Body of pancreas (tissue), 4 donors: ENCODE measurements at regions not wholly inside any gene's neighbourhood (a gene's known extent, or its start where the extent isn't known, plus 50 kb on each side); places are given as distances from the start of the nearest gene placed in this dataset.
"Not testable (repeated sequence)": the region's sequence is repeated elsewhere in the genome, so short reads cannot be mapped to it uniquely, and the experiment has no call there.

Experiments
- ATAC-seq: fragments of 150-250 bp; one replicate; pipeline ENCODE4 v1.9.1; 2016
- DNase-seq, 4 donors: peaks; one replicate each; pipeline ENCODE4 v3.0.0-alpha.2; 2019
- H3K27ac ChIP-seq, 4 donors: fragments of 200-600 bp; sonication (generic); 1 replicate in 3 of 4; 2 replicates in 1 of 4; pipeline versions ENCODE4 v1.5.1 to v1.6.1; 2016 to 2019; ENCODE audit warnings: mild to moderate bottlenecking in 1 of 4, mixed read lengths in 1 of 4, moderate library complexity in 1 of 4
- H3K27me3 ChIP-seq, 2 donors: fragments of 200-600 bp; sonication (generic); one replicate each; pipeline ENCODE4 v1.6.0; 2016; ENCODE audit warnings: mild to moderate bottlenecking in 1 of 2
- H3K36me3 ChIP-seq, 2 donors: fragments of 200-600 bp; sonication (generic); replicated peaks in 1 of 2; 2 replicates each; pipeline ENCODE4 v1.5.1; 2016; ENCODE audit warnings: low read depth in 2 of 2; ENCODE audit not compliant: insufficient read depth in 1 of 2
- H3K4me1 ChIP-seq: fragments of 200-600 bp; sonication (generic); one replicate; pipeline ENCODE4 v1.6.0; 2016
- H3K4me3 ChIP-seq, 2 donors: fragments of 200-600 bp; sonication (generic); 1 replicate in 1 of 2; 2 replicates in 1 of 2; pipeline ENCODE4 v1.5.1; 2016 to 2019
- H3K9me3 ChIP-seq, 3 donors: fragments of 200-600 bp; sonication (generic); 1 replicate in 2 of 3; 2 replicates in 1 of 3; pipeline ENCODE4 v1.5.1; 2016
- CTCF ChIP-seq, 7 experiments: fragments of 450-650 bp in 4 of 7; fragments of 200-600 bp in 3 of 7; sonication (generic) in 3 of 7; IDR thresholded peaks; one replicate each; pipeline ENCODE4 v1.5.1; 2016 to 2019; ENCODE audit warnings: antibody characterized with exemption in 7 of 7
- POLR2A ChIP-seq, 3 donors: fragments of 450-650 bp; IDR thresholded peaks; one replicate each; pipeline ENCODE4 v1.6.1; 2016; ENCODE audit warnings: antibody characterized with exemption in 3 of 3, mild to moderate bottlenecking in 2 of 3
- WGBS, 2 donors: methylation state at CpG; one replicate each; pipeline ENCODE4 v1.1.5; 2017; 5-methylcytosine and 5-hydroxymethylcytosine counted together
- intact Hi-C: fragments of 100-400 bp; cut with DNase I; formaldehyde crosslinking; loops from one replicate; pipeline ENCODE4 v1.15.1; 2023

GRCh38 chr6:112525749-112526148, 178.6 kb downstream of the RFPL4B start:
- no peak for TF ChIP-seq POLR2A (IDR thresholded peaks at IDR 0.05)
- no peak for TF ChIP-seq CTCF (IDR thresholded peaks at IDR 0.05)
- no peaks in the 10 kb centered on the region for H3K27me3 ChIP-seq
- H3K36me3 ChIP-seq: no peaks in the 10 kb centered on the region
- no peak for DNase-seq
- WGBS, 2 donors: 96 to 97% methylated on average over 1 of the region's 1 CpG
- no peaks in the 10 kb centered on the region for H3K9me3 ChIP-seq
- intact Hi-C loops: no loop called here
- no peaks in the 10 kb centered on the region for H3K4me1 ChIP-seq
- H3K4me3 ChIP-seq: no peak overlapping the region
- no peak for ATAC-seq
- no peak overlapping the region for H3K27ac ChIP-seq

GRCh38 chr6:112526594-112526993, 179.5 kb downstream of the RFPL4B start:
- ATAC-seq: no peak
- H3K27me3 ChIP-seq: no peaks in the 10 kb centered on the region
- H3K27ac ChIP-seq: no peak overlapping the region
- DNase-seq: no peak
- no peaks in the 10 kb centered on the region for H3K9me3 ChIP-seq
- no peak overlapping the region for H3K4me3 ChIP-seq
- H3K4me1 ChIP-seq: no peaks in the 10 kb centered on the region
- no peak for TF ChIP-seq CTCF (IDR thresholded peaks at IDR 0.05)
- TF ChIP-seq POLR2A (IDR thresholded peaks at IDR 0.05): no peak
- H3K36me3 ChIP-seq: no peaks in the 10 kb centered on the region
- intact Hi-C loops: no loop called here
- WGBS, 2 donors: 78 to 82% methylated on average over 6 of the region's 6 CpGs

- ATAC-seq, DNase-seq: not testable (repeated sequence)
- 91 to 99% methylated on average over 13 to 14 of the region's 29 CpGs for WGBS, 2 donors
Measured at GRCh38 chr6:112528306-112528705, 181.2 kb downstream of the RFPL4B start.

GRCh38 chr6:112535816-112536215, 188.7 kb downstream of the RFPL4B start:
- ATAC-seq (no peak), DNase-seq (no peak)
- intact Hi-C loops: no loop called here
- WGBS, 2 donors: 54 to 60% methylated on average over 2 of the region's 2 CpGs
- Histone ChIP-seq H3K27ac (no peak overlapping the region), H3K4me3 (no peak overlapping the region), H3K4me1 (no peaks in the 10 kb centered on the region), H3K27me3 (no peaks in the 10 kb centered on the region), H3K36me3 (no peaks in the 10 kb centered on the region), H3K9me3 (peaks cover 0 to 4% (median 0%) of the 10 kb centered on the region in 3 donors)
- TF ChIP-seq POLR2A (IDR thresholded peaks at IDR 0.05) (no peak), CTCF (IDR thresholded peaks at IDR 0.05) (no peak)

More at GRCh38 chr6:112528306-112528705, 181.2 kb downstream of the RFPL4B start:
- H3K4me3 ChIP-seq, H3K9me3 ChIP-seq, H3K36me3 ChIP-seq, H3K27me3 ChIP-seq, H3K27ac ChIP-seq, H3K4me1 ChIP-seq, intact Hi-C loops: not testable (repeated sequence)

GRCh38 chr6:112539355-112539754, 192.2 kb downstream of the RFPL4B start:
- TF ChIP-seq CTCF (IDR thresholded peaks at IDR 0.05) (no peak), POLR2A (IDR thresholded peaks at IDR 0.05) (no peak)
- intact Hi-C loops: no loop called here
- no peaks in the 10 kb centered on the region for H3K4me1 ChIP-seq
- WGBS, 2 donors: 72 to 87% methylated on average over 2 of the region's 2 CpGs
- H3K9me3 ChIP-seq: peaks cover 0 to 4% (median 0%) of the 10 kb centered on the region in 3 donors
- H3K27me3 ChIP-seq: no peaks in the 10 kb centered on the region
- DNase-seq (no peak), ATAC-seq (no peak)
- H3K36me3 ChIP-seq: no peaks in the 10 kb centered on the region
- no peak overlapping the region for H3K27ac ChIP-seq
- H3K4me3 ChIP-seq: no peak overlapping the region

- H3K9me3 ChIP-seq, H3K27me3 ChIP-seq, DNase-seq, H3K27ac ChIP-seq, intact Hi-C loops, ATAC-seq, H3K36me3 ChIP-seq, H3K4me1 ChIP-seq, H3K4me3 ChIP-seq: not testable (repeated sequence)
- WGBS, 2 donors: 65 to 70% methylated on average over 2 to 3 of the region's 3 CpGs
Measured at GRCh38 chr6:112541847-112542246, 194.7 kb downstream of the RFPL4B start.

- H3K4me3 ChIP-seq, H3K4me1 ChIP-seq, H3K27me3 ChIP-seq, H3K9me3 ChIP-seq, DNase-seq, H3K36me3 ChIP-seq, H3K27ac ChIP-seq, ATAC-seq, intact Hi-C loops: not testable (repeated sequence)
- WGBS, 2 donors: 81 to 87% methylated on average over 8 of the region's 8 CpGs
Measured at GRCh38 chr6:112547321-112548085, 200.4 kb downstream of the RFPL4B start.
